ENCODE measurements at regions not wholly inside any gene's neighbourhood (a gene's known extent, or its start where the extent isn't known, plus 50 kb on each side); places are given as distances from the start of the nearest gene placed in this dataset.

- no peak for DNase-seq
Observed at GRCh38 chr17:33968350-33969044, 286.6 kb upstream of the CCL2 start.

- DNase-seq, result no peak
Observed at GRCh38 chr17:33970279-33970678, 284.8 kb upstream of the CCL2 start.

GRCh38 chr17:33972763-33973162 lies 282.3 kb upstream of the CCL2 start:
- peak in 1 of 56 donors; percentile 18 for DNase-seq

- no peak for DNase-seq
Observed at GRCh38 chr17:33973491-33973890, 281.6 kb upstream of the CCL2 start.

- no peak for DNase-seq
Observed at GRCh38 chr17:33974276-33974675, 280.8 kb upstream of the CCL2 start.

GRCh38 chr17:33976831-33977230 lies 278.3 kb upstream of the CCL2 start:
- no peak for DNase-seq

GRCh38 chr17:33977729-33978514 lies 277.2 kb upstream of the CCL2 start:
- DNase-seq, result no peak

- no peak for DNase-seq
Observed at GRCh38 chr17:33978889-33979288, 276.2 kb upstream of the CCL2 start.

GRCh38 chr17:33980193-33980592 lies 274.9 kb upstream of the CCL2 start:
- DNase-seq, result no peak

- DNase-seq, result no peak
Observed at GRCh38 chr17:33981711-33982601, 273.1 kb upstream of the CCL2 start.

GRCh38 chr17:33982909-33983308 lies 272.2 kb upstream of the CCL2 start:
- DNase-seq, result no peak

GRCh38 chr17:33983824-33984574 lies 271.1 kb upstream of the CCL2 start:
- no peak for DNase-seq

- no peak for DNase-seq
Observed at GRCh38 chr17:33986088-33986487, 269.0 kb upstream of the CCL2 start.

GRCh38 chr17:33986566-33986965 lies 268.5 kb upstream of the CCL2 start:
- no peak for DNase-seq

- DNase-seq, result no peak
Observed at GRCh38 chr17:33987162-33987561, 267.9 kb upstream of the CCL2 start.

GRCh38 chr17:33989361-33990148 lies 265.5 kb upstream of the CCL2 start:
- no peak for DNase-seq

- DNase-seq, result no peak
Observed at GRCh38 chr17:33990943-33991706, 264.0 kb upstream of the CCL2 start.

- no peak for DNase-seq
Observed at GRCh38 chr17:33992113-33992512, 263.0 kb upstream of the CCL2 start.

- DNase-seq, result no peak
Observed at GRCh38 chr17:34000639-34001038, 254.4 kb upstream of the CCL2 start.

- no peak for DNase-seq
Observed at GRCh38 chr17:34001246-34001645, 253.8 kb upstream of the CCL2 start.
